ENCODE measurements at regions not wholly inside any gene's neighbourhood (a gene's known extent, or its start where the extent isn't known, plus 50 kb on each side); places are given as distances from the start of the nearest gene placed in this dataset.

GRCh38 chr10:130967784-130968183, 343.7 kb downstream of the TCERG1L start:
- Histone ChIP-seq H2BK5ac (ENCODE audit: low read length) (no peak overlapping the region), H3K27me3 (ENCODE audit: insufficient read depth, low read length, poor library complexity) (no peaks in the 10 kb centered on the region), H2AK5ac (ENCODE audit: low read length) (no peak overlapping the region), H3K4me2 (ENCODE audit: low read length) (no peak overlapping the region), H2BK120ac (ENCODE audit: low read depth, low read length) (no peak overlapping the region), H2BK15ac (replicated peaks; ENCODE audit: low read depth) (no peak overlapping the region), H4K8ac (ENCODE audit: low read depth, low read length) (no peak overlapping the region), H3K4me3 (ENCODE audit: low read length) (no peak overlapping the region), H3K9ac (ENCODE audit: low read length) (no peak overlapping the region), H3K36me3 (ENCODE audit: control insufficient read depth, insufficient read depth, low read length) (no peaks in the 10 kb centered on the region), H3K79me2 (ENCODE audit: control insufficient read depth, insufficient read depth, low read length) (no peaks in the 10 kb centered on the region), H3K56ac (ENCODE audit: low read length) (no peak overlapping the region), H3K79me1 (ENCODE audit: low read length) (no peaks in the 10 kb centered on the region), H3K4ac (ENCODE audit: low read depth, low read length) (no peak overlapping the region), H4K5ac (ENCODE audit: low read length) (no peak overlapping the region), H3K23ac (ENCODE audit: low read length) (no peak overlapping the region), H3K18ac (ENCODE audit: low read length) (no peak overlapping the region), H3K4me1 (ENCODE audit: control insufficient read depth, low read depth, low read length) (no peaks in the 10 kb centered on the region), H3K27ac (ENCODE audit: low read depth, low read length) (no peak overlapping the region)
- no peak for DNase-seq
- no CpG with 5 or more reads among the region's 3 CpGs for WGBS (ENCODE audit: extremely low coverage, insufficient coverage, low lambda C conversion rate)

GRCh38 chr10:130968511-130968910, 343.0 kb downstream of the TCERG1L start:
- Histone ChIP-seq H3K36me3 (ENCODE audit: control insufficient read depth, insufficient read depth, low read length) (no peaks in the 10 kb centered on the region), H2BK5ac (ENCODE audit: low read length) (no peak overlapping the region), H3K9ac (ENCODE audit: low read length) (no peak overlapping the region), H3K4me3 (ENCODE audit: low read length) (no peak overlapping the region), H3K79me2 (ENCODE audit: control insufficient read depth, insufficient read depth, low read length) (no peaks in the 10 kb centered on the region), H4K5ac (ENCODE audit: low read length) (no peak overlapping the region), H4K8ac (ENCODE audit: low read depth, low read length) (no peak overlapping the region), H3K56ac (ENCODE audit: low read length) (no peak overlapping the region), H3K79me1 (ENCODE audit: low read length) (no peaks in the 10 kb centered on the region), H3K18ac (ENCODE audit: low read length) (no peak overlapping the region), H3K27me3 (ENCODE audit: insufficient read depth, low read length, poor library complexity) (no peaks in the 10 kb centered on the region), H3K4me1 (ENCODE audit: control insufficient read depth, low read depth, low read length) (no peaks in the 10 kb centered on the region), H3K4ac (ENCODE audit: low read depth, low read length) (no peak overlapping the region), H2AK5ac (ENCODE audit: low read length) (no peak overlapping the region), H3K27ac (ENCODE audit: low read depth, low read length) (no peak overlapping the region), H3K4me2 (ENCODE audit: low read length) (no peak overlapping the region), H2BK120ac (ENCODE audit: low read depth, low read length) (no peak overlapping the region), H2BK15ac (replicated peaks; ENCODE audit: low read depth) (no peak overlapping the region), H3K23ac (ENCODE audit: low read length) (no peak overlapping the region)
- WGBS (ENCODE audit: extremely low coverage, insufficient coverage, low lambda C conversion rate): no CpG with 5 or more reads among the region's 3 CpGs
- no peak for DNase-seq

GRCh38 chr10:130968964-130969363, 342.6 kb downstream of the TCERG1L start:
- Histone ChIP-seq H3K18ac (ENCODE audit: low read length) (no peak overlapping the region), H3K27ac (ENCODE audit: low read depth, low read length) (no peak overlapping the region), H3K9ac (ENCODE audit: low read length) (no peak overlapping the region), H2BK15ac (replicated peaks; ENCODE audit: low read depth) (no peak overlapping the region), H2BK120ac (ENCODE audit: low read depth, low read length) (no peak overlapping the region), H3K36me3 (ENCODE audit: control insufficient read depth, insufficient read depth, low read length) (no peaks in the 10 kb centered on the region), H3K4me1 (ENCODE audit: control insufficient read depth, low read depth, low read length) (no peaks in the 10 kb centered on the region), H3K4me2 (ENCODE audit: low read length) (no peak overlapping the region), H3K79me1 (ENCODE audit: low read length) (no peaks in the 10 kb centered on the region), H3K56ac (ENCODE audit: low read length) (no peak overlapping the region), H4K5ac (ENCODE audit: low read length) (no peak overlapping the region), H3K27me3 (ENCODE audit: insufficient read depth, low read length, poor library complexity) (no peaks in the 10 kb centered on the region), H2BK5ac (ENCODE audit: low read length) (no peak overlapping the region), H3K79me2 (ENCODE audit: control insufficient read depth, insufficient read depth, low read length) (no peaks in the 10 kb centered on the region), H3K4me3 (ENCODE audit: low read length) (no peak overlapping the region), H3K4ac (ENCODE audit: low read depth, low read length) (no peak overlapping the region), H3K23ac (ENCODE audit: low read length) (no peak overlapping the region), H4K8ac (ENCODE audit: low read depth, low read length) (no peak overlapping the region), H2AK5ac (ENCODE audit: low read length) (no peak overlapping the region)
- no CpG with 5 or more reads among the region's 2 CpGs for WGBS (ENCODE audit: extremely low coverage, insufficient coverage, low lambda C conversion rate)
- DNase-seq: no peak

- no peak for DNase-seq
- Histone ChIP-seq H3K56ac (ENCODE audit: low read length) (no peak overlapping the region), H3K36me3 (ENCODE audit: control insufficient read depth, insufficient read depth, low read length) (no peaks in the 10 kb centered on the region), H2BK15ac (replicated peaks; ENCODE audit: low read depth) (no peak overlapping the region), H3K9ac (ENCODE audit: low read length) (no peak overlapping the region), H2BK120ac (ENCODE audit: low read depth, low read length) (no peak overlapping the region), H3K4me2 (ENCODE audit: low read length) (no peak overlapping the region), H3K79me1 (ENCODE audit: low read length) (no peaks in the 10 kb centered on the region), H4K5ac (ENCODE audit: low read length) (no peak overlapping the region), H3K4ac (ENCODE audit: low read depth, low read length) (no peak overlapping the region), H2BK5ac (ENCODE audit: low read length) (no peak overlapping the region), H4K8ac (ENCODE audit: low read depth, low read length) (no peak overlapping the region), H3K4me3 (ENCODE audit: low read length) (no peak overlapping the region), H3K18ac (ENCODE audit: low read length) (no peak overlapping the region), H3K27ac (ENCODE audit: low read depth, low read length) (no peak overlapping the region), H3K27me3 (ENCODE audit: insufficient read depth, low read length, poor library complexity) (no peaks in the 10 kb centered on the region), H3K79me2 (ENCODE audit: control insufficient read depth, insufficient read depth, low read length) (no peaks in the 10 kb centered on the region), H3K4me1 (ENCODE audit: control insufficient read depth, low read depth, low read length) (no peaks in the 10 kb centered on the region), H3K23ac (ENCODE audit: low read length) (no peak overlapping the region), H2AK5ac (ENCODE audit: low read length) (no peak overlapping the region)
- no CpG with 5 or more reads among the region's 15 CpGs for WGBS (ENCODE audit: extremely low coverage, insufficient coverage, low lambda C conversion rate)
Measured at GRCh38 chr10:130969700-130970099, 341.8 kb downstream of the TCERG1L start.

- no peak overlapping the region for H3K4me2 ChIP-seq (ENCODE audit: low read length)
- H4K8ac ChIP-seq (ENCODE audit: low read depth, low read length): no peak overlapping the region
- no peaks in the 10 kb centered on the region for H3K79me1 ChIP-seq (ENCODE audit: low read length)
- no peaks in the 10 kb centered on the region for H3K4me1 ChIP-seq (ENCODE audit: control insufficient read depth, low read depth, low read length)
- no peak overlapping the region for H2BK15ac ChIP-seq (replicated peaks; ENCODE audit: low read depth)
- no peaks in the 10 kb centered on the region for H3K79me2 ChIP-seq (ENCODE audit: control insufficient read depth, insufficient read depth, low read length)
- H3K27me3 ChIP-seq (ENCODE audit: insufficient read depth, low read length, poor library complexity): no peaks in the 10 kb centered on the region
- H2BK120ac ChIP-seq (ENCODE audit: low read depth, low read length): no peak overlapping the region
- no peak overlapping the region for H3K4me3 ChIP-seq (ENCODE audit: low read length)
- H3K36me3 ChIP-seq (ENCODE audit: control insufficient read depth, insufficient read depth, low read length): no peaks in the 10 kb centered on the region
- no peak overlapping the region for H3K4ac ChIP-seq (ENCODE audit: low read depth, low read length)
- no peak overlapping the region for H3K9ac ChIP-seq (ENCODE audit: low read length)
- H2AK5ac ChIP-seq (ENCODE audit: low read length): no peak overlapping the region
- H3K27ac ChIP-seq (ENCODE audit: low read depth, low read length): no peak overlapping the region
- DNase-seq: no peak
- no CpG with 5 or more reads among the region's 10 CpGs for WGBS (ENCODE audit: extremely low coverage, insufficient coverage, low lambda C conversion rate)
- H2BK5ac ChIP-seq (ENCODE audit: low read length): no peak overlapping the region
- no peak overlapping the region for H4K5ac ChIP-seq (ENCODE audit: low read length)
- H3K23ac ChIP-seq (ENCODE audit: low read length): no peak overlapping the region
- no peak overlapping the region for H3K56ac ChIP-seq (ENCODE audit: low read length)
- H3K18ac ChIP-seq (ENCODE audit: low read length): no peak overlapping the region
Measured at GRCh38 chr10:130970341-130971122, 341.0 kb downstream of the TCERG1L start.

- no peak for DNase-seq
- Histone ChIP-seq H3K27ac (ENCODE audit: low read depth, low read length) (no peak overlapping the region), H3K4ac (ENCODE audit: low read depth, low read length) (no peak overlapping the region), H4K8ac (ENCODE audit: low read depth, low read length) (no peak overlapping the region), H2BK5ac (ENCODE audit: low read length) (no peak overlapping the region), H3K9ac (ENCODE audit: low read length) (no peak overlapping the region), H4K5ac (ENCODE audit: low read length) (no peak overlapping the region), H3K79me2 (ENCODE audit: control insufficient read depth, insufficient read depth, low read length) (no peaks in the 10 kb centered on the region), H3K79me1 (ENCODE audit: low read length) (no peaks in the 10 kb centered on the region), H2BK120ac (ENCODE audit: low read depth, low read length) (no peak overlapping the region), H2AK5ac (ENCODE audit: low read length) (no peak overlapping the region), H2BK15ac (replicated peaks; ENCODE audit: low read depth) (no peak overlapping the region), H3K27me3 (ENCODE audit: insufficient read depth, low read length, poor library complexity) (no peaks in the 10 kb centered on the region), H3K4me3 (ENCODE audit: low read length) (no peak overlapping the region), H3K36me3 (ENCODE audit: control insufficient read depth, insufficient read depth, low read length) (no peaks in the 10 kb centered on the region), H3K4me1 (ENCODE audit: control insufficient read depth, low read depth, low read length) (no peaks in the 10 kb centered on the region), H3K56ac (ENCODE audit: low read length) (no peak overlapping the region), H3K23ac (ENCODE audit: low read length) (no peak overlapping the region), H3K4me2 (ENCODE audit: low read length) (no peak overlapping the region), H3K18ac (ENCODE audit: low read length) (no peak overlapping the region)
- WGBS (ENCODE audit: extremely low coverage, insufficient coverage, low lambda C conversion rate): no CpG with 5 or more reads among the region's 8 CpGs
Measured at GRCh38 chr10:130971123-130971435, 340.4 kb downstream of the TCERG1L start.

All from mesendoderm (in vitro differentiated cells).